K562 (cell line): ENCODE measurements at regions not wholly inside any gene's neighbourhood (a gene's known extent, or its start where the extent isn't known, plus 50 kb on each side); places are given as distances from the start of the nearest gene placed in this dataset.

Experiments
- CTCF ChIP-seq, 3 experiments: IDR thresholded peaks in 2 of 3; conservative IDR thresholded peaks in 1 of 3; 2 replicates each; pipeline ENCODE4 v1.5.1; 2011 to 2012; ENCODE audit warnings: low read length in 3 of 3, mild to moderate bottlenecking in 3 of 3, control low read depth in 2 of 3, improper control_type of control experiment in 1 of 3, inconsistent platforms in 1 of 3, low read depth in 1 of 3, mixed read lengths in 1 of 3, moderate library complexity in 1 of 3; ENCODE audit not compliant: insufficient read depth in 2 of 3
- GABPB1 ChIP-seq: sonication (generic); formaldehyde crosslinking; IDR thresholded peaks from 2 replicates; pipeline ENCODE4 v1.8.0; 2022; ENCODE audit warnings: mild to moderate bottlenecking, missing genetic modification reagents
- JUN ChIP-seq, 2 experiments: sonication (generic) in 1 of 2; formaldehyde crosslinking in 1 of 2; IDR thresholded peaks; 2 replicates each; pipeline versions ENCODE4 v1.6.1 to v1.8.0; 2012 to 2022; ENCODE audit warnings: borderline replicate concordance in 2 of 2, mild to moderate bottlenecking in 2 of 2, improper control_type of control experiment in 1 of 2, low read depth in 1 of 2, low read length in 1 of 2, missing genetic modification reagents in 1 of 2
- NR1H2 ChIP-seq: sonication (generic); formaldehyde crosslinking; IDR thresholded peaks from 2 replicates; pipeline ENCODE4 v1.4.0; 2020; ENCODE audit warnings: mild to moderate bottlenecking, missing genetic modification reagents
- POLR2G ChIP-seq: fragments of 200-400 bp; formaldehyde crosslinking; IDR thresholded peaks from 2 replicates; pipeline ENCODE4 v1.6.1; 2017; ENCODE audit warnings: low read depth, mild to moderate bottlenecking, antibody characterized with exemption, low read length, moderate library complexity
- ZNF384 ChIP-seq: IDR thresholded peaks from 2 replicates; pipeline ENCODE4 v1.6.1; 2012; ENCODE audit warnings: low read depth, low read length, improper control_type of control experiment
- ZZZ3 ChIP-seq: fragments of 450-650 bp; IDR thresholded peaks from 2 replicates; pipeline ENCODE4 v1.6.1; 2016; ENCODE audit warnings: antibody characterized with exemption, mild to moderate bottlenecking, moderate library complexity

- TF ChIP-seq JUN (IDR thresholded peaks at IDR 0.05; ENCODE audit: borderline replicate concordance, low read depth, low read length) (no peak), JUN (CRISPR knock-in tag; IDR thresholded peaks at IDR 0.05; ENCODE audit: borderline replicate concordance) (no peak), ZZZ3 (no peak), ZNF384 (no peak), CTCF (IDR thresholded peaks at IDR 0.05 in 2 of 3, conservative IDR thresholded peaks at IDR 0.05 in 1 of 3; ENCODE audit: insufficient read depth in 2 of 3, low read depth in 1 of 3, low read length in 3 of 3) (no peak), NR1H2 (CRISPR knock-in tag) (no peak), POLR2G (no peak), GABPB1 (CRISPR knock-in tag) (no peak)
Observed at GRCh38 chr18:78054801-78055200, 805.2 kb downstream of the GALR1 start.
